GM12873 (cell line): ENCODE measurements at regions not wholly inside any gene's neighbourhood (a gene's known extent, or its start where the extent isn't known, plus 50 kb on each side); places are given as distances from the start of the nearest gene placed in this dataset.

Source experiments
- CTCF ChIP-seq: IDR thresholded peaks from 2 replicates; pipeline ENCODE4 v1.5.1; 2012; ENCODE audit warnings: low read depth, mild to moderate bottlenecking, moderate library complexity, low read length, control low read depth; ENCODE audit not compliant: insufficient read depth; ENCODE audit errors: missing control alignments

GRCh38 chr2:67240507-67240906, 156.6 kb upstream of the ETAA1 start:
- TF ChIP-seq CTCF = no peak

- TF ChIP-seq CTCF = no peak
Observed at GRCh38 chr2:67241453-67241852, 155.7 kb upstream of the ETAA1 start.

GRCh38 chr2:67242456-67242855, 154.7 kb upstream of the ETAA1 start:
- no peak for TF ChIP-seq CTCF

GRCh38 chr2:67243919-67244318, 153.2 kb upstream of the ETAA1 start:
- no peak for TF ChIP-seq CTCF

- TF ChIP-seq CTCF = no peak
Observed at GRCh38 chr2:67246791-67247190, 150.3 kb upstream of the ETAA1 start.

- TF ChIP-seq CTCF = no peak
Observed at GRCh38 chr2:67251741-67252140, 145.4 kb upstream of the ETAA1 start.

- TF ChIP-seq CTCF = no peak
Observed at GRCh38 chr2:67255933-67256615, 141.1 kb upstream of the ETAA1 start.

- no peak for TF ChIP-seq CTCF
Observed at GRCh38 chr2:67256892-67257291, 140.2 kb upstream of the ETAA1 start.
